ELF-1 (cell line): ENCODE measurements at regions not wholly inside any gene's neighbourhood (a gene's known extent, or its start where the extent isn't known, plus 50 kb on each side); places are given as distances from the start of the nearest gene placed in this dataset.

ENCODE experiments used
- DNase-seq: peaks from one replicate; pipeline ENCODE4 v3.0.0-alpha.2; 2016; ENCODE audit warnings: low read depth, low spot score

DNA sequence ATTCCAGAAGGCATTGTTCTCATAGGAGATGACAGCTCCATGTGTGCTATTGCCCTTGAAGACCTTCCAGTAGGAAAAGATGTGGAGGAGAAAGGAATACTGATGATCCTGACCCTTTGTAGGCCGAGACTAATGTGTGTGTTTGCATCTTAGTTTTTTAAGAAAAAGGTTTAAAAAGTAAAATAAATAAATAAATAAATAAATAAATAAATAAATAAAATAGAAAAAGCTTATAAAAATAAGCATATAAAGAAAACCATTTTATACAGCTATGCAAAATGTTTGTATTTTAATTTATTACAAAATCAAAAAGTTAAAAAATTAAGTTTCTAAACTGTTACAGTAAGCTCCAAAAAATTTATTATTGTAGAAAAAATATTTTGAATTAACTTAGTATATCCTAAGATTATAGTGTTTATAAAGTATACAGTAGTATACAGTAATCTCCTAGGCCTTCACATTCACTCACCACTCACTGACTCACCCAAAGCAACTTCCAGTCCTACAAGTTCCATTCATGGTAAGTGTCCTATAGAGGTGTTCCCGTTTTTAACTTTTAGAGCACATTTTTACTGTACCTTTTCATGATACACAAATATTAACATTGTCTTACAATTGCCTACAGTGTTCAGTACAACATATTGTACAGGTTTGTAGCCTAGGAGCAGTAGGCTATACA is 435.2 kb upstream of the SEMA3A start:
- DNase-seq: no peak

DNA sequence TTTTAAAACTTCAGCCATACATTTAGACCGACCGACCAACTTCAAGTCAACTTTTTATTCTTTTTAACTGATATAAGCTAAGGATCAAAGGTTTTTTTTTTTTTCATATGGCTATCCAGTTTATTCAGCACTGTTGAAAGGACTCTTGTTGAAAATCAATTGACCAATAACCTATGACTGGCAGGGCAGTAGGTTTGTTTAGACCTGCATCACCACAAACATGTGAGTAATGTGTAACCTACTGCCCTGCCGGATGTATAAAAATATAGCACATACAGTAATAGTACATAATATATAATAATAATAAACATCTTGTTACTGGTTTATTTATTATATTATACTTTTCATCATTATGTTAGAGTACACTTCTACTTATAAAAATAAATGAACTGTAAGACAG is 434.6 kb upstream of the SEMA3A start:
- no peak for DNase-seq

DNA sequence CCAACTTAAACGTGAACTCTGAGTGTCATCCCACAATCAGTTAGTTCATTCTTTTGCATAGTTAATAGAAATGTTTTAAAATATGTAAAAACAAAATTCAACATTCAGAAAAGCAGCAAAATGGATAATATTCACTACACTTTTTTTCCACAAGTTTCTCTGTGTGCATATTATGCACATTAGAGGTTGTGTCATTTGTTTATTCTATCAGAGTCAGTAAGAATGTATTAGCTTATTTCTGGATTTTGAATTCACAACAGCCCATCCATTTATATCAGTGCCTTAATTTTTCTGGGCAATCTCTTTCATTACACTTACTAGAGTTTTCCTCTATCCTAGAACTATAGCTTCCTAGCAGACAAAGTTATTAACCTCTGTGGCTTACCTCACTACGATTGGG is 432.7 kb upstream of the SEMA3A start:
- no peak for DNase-seq

DNA sequence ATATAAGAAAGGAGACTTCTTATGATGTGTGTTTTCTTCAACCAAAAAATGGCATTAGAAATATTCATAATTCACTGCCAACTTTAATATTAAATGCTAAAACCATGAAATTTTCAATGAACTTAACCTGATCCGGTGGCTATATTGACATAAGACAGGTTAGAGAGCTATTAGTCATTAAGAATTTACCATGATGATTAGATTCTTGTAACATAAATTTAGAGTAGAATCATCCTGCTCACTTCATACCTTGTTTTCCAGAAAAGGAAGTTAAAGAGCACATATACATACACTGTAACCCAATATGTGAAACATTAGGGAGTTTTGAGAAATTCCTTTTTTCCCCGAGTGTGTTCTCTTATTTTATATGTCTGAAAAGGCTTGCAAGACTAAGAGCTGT is 430.3 kb upstream of the SEMA3A start:
- DNase-seq: no peak

DNA sequence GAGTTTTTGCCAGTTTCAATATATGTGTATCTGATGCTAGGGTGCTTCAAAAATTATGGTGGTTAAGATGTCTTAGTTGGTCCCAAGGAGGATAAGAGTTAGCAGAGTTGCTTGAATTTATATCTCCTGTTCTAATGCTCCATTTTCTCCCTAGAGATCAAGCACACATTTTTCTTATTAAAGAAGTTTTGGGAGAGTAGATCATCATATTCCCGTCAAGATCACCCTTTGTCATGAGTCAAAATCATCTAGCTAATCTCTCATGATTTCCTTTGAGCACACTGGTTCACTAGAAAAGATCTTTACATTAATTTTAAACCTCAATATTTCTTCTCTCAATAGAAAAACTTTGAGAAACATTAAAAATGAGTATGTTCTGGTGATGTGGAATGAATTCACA is 429.9 kb upstream of the SEMA3A start:
- no peak for DNase-seq

DNA sequence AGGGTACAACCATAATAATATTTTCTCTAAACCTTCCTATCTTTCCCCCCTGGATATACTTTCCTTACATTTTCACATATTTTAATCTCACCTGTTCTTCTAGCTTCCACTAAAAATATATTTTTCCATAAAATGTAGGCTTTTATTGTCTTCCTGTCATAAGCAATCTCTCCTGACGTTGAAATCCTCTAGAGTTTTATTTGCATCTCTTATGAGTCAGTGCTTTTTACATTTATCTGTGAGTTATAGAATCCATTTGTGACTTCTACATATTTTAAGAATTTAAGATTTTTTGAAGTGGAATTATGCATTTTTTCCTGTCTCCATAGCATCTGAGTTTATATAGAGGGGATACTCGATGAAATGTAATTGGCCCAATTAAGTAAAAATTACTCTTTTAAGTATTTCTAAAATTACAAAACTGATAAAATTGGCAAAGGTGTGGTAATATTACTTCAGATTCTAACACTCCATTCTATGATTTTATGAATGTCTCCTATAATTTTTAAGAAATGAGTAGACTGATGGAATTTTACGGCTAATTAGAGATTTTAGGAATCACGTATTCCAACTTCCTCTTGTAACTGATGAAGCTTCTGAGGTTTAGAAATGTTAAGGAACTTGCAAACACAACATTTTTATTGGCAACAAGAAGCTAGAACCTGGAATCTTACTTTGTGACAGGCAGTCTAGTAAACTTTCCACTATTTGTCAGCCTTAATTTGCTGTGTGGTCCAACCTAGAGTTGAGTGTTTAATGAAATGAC is 422.9 kb upstream of the SEMA3A start:
- DNase-seq: no peak

DNA sequence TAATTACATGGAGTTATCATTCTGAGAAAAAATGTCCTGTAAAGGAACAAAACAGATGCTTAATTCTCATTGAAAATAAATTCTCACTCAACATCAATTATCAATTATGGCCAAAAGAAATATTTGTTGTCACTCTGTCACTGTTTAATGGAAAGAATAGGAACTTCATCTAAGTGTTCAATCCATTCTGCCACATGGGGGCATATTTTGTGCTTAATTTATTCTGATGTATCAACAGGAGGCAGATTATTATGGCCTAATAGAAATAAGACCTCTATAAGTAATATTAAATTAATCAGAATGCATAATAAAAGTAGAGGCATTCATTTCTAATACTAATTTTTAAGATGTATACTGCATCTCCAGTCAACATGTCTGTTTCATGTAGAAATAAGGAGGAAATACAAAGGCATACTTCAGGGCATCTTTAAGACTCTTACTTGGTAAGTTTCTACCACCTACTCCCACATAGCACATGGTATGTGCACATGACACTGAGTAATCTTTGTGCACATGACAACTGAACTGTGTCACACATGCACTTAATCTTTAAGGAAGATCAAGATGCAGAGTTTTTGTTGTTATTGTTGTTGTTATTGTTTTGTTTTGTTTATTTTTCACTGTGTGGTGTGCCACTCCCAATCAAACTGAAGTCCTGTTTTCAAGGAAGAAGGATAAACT is 420.4 kb upstream of the SEMA3A start:
- no peak for DNase-seq

DNA sequence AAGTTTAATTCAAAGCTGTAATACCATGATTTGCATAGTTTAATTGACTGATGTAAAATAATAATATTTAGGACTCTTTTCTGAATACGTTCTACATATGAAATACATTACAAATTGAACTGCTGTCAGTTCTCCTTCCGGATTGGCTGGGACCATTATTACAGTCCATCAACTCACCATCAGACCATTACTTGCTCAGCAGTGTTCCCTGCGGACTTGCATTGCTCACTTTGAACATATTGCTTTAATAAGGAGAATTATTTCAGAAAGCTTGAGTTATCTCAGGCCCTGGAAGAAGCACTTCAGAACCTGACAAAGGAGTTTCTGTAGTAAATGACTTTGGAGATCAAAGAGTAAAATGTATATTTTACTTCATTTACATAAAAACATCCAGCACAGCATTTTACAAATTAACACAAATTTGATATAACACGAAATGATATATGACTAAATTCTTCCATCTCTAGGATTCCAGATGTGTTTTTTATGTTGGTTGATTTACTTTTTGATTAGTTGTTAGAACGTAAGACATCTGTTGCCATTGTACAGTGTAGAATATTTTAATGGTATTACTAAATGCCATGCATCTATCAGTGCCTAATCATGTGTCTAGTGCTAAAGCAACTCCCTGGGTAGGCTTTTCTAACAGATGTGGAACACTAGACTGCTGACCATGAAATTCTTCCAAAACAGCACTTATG is 418.5 kb upstream of the SEMA3A start:
- DNase-seq: no peak

DNA sequence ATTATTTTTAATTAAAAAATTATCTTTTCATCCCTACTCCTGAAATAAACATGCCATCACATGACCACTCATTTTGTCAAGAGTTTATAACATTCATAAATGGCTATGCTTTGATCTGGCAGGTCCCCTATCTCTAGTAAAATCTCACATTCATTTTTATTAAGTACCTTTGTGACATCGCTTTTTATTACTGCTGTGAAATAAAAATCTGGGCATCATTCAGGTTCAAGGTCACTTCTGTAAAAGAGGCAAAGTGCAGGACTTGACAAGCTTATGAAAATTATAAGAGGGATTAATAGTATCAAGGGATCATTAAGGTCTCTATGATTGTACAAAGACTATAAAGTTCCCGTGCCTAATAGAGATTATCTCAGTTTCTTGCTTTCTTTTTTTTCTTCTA is 416.8 kb upstream of the SEMA3A start:
- DNase-seq: no peak

DNA sequence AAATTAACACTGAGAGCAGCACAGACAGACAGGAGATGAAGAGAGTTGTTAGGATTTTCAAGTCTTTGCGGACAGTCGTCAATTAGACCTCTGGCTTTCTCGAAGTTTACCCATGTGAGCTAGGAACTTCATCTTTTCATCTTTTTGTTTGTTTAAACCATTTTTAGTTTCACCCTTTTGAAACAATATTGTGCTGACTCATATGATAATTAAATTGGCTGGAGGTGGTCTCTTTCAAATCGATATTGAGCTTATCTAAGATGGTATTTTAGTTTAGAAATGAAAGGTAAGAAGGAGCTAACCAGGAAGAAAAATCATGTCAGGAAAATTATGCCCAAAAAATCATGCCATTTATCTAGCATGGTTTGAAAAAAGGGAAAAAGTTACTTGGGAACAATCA is 415.8 kb upstream of the SEMA3A start:
- no peak for DNase-seq

DNA sequence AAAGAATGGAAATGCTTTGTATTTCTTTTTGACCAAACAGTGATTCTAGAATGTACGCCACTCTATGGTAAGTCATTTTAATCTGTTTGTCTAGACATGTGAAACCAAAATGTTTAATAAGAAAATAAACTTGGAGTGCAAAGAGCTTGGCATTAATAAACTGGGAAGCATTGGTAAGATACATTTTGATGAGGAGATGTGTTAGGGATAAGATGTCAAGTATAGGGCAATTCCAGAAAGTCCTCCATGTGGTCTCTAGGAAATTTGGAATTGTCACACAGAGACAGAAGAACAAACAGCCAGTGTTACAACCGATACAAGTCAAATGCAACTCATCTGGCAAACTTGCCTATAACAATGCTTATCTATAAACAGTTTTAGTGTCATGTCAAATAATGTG is 410.7 kb upstream of the SEMA3A start:
- DNase-seq: no peak

DNA sequence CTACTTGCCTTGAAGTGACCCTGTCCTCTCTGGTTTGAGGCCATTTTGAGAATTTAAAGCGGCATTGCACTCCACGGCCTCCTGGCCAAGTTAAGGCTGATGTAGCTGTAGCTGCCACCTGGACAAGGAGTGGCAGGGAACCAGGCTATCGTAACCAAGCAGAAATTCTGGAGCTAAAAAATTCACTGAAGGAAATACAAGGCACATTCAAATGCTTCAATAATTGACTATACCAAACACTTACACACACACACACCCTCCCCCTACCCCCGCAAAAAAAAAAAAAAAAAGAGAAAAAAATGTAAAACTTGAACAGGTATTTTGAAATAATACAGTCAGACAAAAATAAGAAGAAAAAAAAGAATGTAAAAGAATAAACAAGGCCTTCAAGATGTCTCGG is 409.0 kb upstream of the SEMA3A start:
- no peak for DNase-seq

DNA sequence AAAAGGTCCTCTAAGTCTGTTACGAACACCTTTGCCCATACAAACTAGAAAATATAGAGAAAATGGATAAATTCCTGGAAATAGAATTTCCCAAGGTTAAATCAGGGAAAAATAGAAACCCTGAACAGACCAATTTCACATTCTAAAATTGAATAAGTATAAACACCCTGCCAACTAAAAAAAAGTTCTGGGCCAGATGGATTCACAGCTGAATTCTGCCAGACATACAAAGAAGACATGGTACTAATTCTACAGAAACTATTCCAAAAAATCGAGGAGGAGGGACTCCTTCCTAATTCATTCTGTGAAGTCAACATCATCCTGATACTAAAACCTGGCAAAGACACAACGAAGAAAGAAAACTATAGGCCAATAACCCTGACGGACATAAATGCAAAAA is 400.4 kb upstream of the SEMA3A start:
- no peak for DNase-seq

DNA sequence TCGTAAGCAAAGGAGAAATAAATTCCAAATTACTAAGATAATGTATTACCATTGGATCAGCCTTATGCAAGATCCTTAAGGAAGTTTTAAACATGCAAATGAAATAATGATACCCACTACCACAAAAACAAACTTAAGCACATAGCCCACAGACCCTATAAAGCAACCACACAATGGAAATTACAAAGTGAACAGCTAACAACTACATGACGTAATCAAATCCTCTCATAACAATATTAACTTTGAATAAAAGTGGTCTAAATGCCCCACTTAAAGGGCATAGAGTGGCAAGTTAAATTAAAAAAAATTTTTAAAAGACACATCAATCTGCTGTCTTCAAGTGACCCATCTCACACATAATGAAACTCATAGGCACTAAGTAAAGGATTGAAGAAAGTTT is 397.3 kb upstream of the SEMA3A start:
- DNase-seq: no peak

DNA sequence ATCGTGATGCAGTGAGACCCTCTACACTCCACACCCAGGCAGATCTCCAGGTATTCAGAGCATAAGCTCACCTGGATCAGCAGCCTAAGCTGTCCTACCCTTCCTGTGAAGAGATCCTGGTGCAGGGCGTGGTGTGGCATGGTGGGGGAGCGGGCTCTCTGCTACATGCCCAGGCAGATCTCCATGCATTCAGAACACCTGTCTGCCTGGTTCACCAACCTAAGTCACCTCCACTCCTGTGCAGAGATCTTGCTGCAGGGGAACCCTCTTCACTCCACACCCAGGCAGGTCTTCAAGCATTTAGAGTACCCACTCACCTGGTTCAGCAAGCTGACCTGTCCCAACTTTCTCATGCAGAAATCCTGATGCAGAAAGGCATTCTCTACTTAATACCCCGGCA is 394.4 kb upstream of the SEMA3A start:
- no peak for DNase-seq

DNA sequence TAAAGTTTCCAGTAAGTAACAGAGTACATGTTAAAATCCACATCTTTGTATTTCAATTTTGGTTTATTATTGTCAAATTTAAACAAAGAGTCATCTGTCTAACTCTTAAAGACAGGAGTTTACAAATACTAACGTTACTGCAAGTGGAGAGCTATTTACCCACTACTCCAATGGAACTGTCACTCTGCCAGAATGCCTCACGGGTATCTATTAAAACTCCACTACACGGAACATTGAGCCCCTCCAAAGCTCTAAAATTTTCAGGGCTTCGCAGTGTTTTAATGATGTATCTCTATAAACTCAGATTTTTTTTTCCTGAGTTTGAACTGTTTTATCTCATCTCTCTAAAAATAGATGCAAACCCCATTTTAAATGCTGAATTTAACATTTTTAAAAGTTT is 388.7 kb upstream of the SEMA3A start:
- no peak for DNase-seq

DNA sequence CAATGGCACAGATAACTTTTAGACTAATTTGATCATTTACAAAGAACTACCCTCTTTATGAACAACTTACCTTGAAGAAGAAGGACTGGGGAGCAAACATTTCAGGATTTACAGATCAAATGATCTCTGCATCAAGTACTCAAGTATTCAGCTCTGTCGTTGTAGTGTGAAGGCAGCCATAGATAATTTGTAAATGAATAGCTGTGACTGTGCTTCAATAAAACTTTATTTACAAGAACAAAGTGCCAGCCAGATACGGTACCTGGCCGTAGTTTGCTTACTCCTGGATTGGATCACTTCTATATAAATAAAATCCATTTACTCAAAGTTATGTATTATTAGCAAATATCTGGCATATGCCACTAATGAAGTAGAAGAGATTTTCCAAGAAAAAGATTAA is 388.2 kb upstream of the SEMA3A start:
- DNase-seq: no peak

DNA sequence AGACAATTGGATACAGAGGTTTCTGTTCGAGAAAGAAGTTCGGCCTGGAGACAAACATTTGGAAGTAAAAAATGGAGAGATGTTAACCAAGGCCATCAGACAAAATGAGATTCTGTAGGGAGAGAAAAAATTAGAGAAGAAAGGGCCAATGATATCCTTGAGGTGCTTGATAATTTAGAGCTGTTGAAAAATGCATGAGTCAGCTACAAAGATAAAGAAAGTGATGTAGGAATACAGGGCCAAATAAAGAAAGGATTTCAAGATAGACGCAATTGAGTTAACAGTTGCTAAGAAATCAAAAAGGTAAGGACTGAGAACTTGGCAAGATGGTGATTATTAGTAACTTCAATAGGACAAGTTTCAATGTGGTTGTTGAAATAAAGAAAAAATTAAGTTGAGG is 384.2 kb upstream of the SEMA3A start:
- DNase-seq: no peak

DNA sequence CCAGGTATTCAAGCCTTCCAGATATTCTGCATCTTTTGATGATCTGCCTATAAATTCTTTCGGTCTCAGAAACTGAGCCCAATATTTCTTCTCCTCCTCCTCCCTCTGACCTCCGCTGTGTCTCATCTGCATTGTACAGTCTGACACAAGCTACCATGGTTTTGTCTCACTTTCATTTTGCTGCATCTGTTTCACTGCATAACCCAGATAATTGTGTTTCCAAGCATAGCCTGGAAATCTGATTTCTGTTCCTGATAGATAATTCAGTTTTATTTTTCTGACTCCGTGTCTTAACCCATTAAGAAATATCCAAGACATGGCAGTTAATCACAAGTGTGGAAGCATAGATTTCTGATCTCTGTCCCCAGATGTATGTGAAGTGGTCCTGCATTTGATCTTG is 374.2 kb upstream of the SEMA3A start:
- DNase-seq: no peak

DNA sequence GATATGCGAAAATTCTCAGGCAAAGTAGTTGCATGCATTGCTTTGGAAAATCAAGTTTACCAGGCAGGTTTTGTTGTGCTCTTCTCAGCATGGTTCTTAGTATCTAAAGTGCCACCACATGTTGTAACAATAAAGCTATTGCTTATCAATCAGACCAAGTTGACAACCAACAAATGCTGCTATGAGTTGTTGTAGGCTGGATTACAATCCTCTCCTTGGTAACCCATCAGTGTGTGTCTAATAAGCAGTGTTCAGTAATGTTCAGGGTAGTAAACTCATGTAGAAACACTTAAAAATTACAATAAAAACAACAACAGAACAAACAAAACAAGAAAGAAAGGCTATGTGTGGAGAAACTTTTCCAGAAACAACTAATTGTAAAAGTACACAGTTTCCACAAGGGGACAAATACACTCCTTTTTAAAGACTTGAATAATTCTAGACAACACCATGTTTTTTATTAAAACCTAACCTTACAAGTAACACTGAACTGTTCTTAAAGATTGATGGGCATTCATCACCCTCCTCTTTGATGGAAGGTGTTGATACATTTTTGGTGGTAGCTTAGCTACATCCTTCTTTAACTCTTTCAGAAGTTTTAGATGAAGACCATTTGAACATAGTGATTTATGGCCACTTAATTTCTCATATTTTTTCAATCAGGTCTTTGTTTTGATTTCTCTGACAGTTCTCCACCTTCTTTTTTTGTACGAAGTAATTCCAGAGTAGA is 370.9 kb upstream of the SEMA3A start:
- DNase-seq: no peak

DNA sequence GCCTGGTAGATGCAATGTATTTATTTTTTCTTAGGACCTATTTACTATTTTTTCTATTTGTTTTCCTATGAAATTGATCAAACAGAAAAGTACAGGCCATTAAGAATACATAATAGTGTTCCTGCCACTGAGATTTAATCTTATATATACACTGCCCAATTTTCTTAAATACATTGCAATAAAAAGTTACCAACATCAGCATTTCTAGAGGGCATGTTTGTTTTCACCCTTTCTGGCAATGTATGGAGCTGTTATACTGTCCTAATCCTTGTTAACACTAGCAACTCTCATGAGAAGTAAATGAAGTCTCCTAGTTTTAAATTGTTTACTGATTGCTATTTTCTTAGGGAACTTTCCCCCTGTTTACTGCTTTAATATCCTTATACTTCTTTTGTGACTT is 359.1 kb upstream of the SEMA3A start:
- DNase-seq: no peak

DNA sequence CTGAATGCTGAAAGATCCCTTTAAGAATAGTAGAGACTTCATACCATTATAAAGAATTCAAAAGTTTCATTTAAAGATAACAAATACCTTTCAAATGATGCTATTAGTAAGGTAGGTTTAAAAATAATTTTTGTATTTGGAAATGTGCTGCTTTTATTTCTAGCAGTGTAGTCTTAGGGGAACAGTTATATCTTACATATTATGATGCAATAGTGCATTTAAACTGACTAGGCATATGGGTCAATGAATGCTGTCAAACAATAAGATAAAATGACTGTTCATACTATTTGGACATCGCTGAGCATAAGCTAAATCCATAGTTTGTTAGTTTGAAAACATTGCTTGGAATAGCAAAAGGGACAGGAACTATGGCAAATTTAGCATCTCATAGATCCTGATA is 354.8 kb upstream of the SEMA3A start:
- no peak for DNase-seq
